NCI-H69 (cell line): ENCODE measurements at regions not wholly inside any gene's neighbourhood (a gene's known extent, or its start where the extent isn't known, plus 50 kb on each side); places are given as distances from the start of the nearest gene placed in this dataset.
A peak's percentile ranks its signal among the peaks of the same experiment; 100 is the strongest.
"Not testable (repeated sequence)": the region's sequence is repeated elsewhere in the genome, so short reads cannot be mapped to it uniquely, and the experiment has no call there.

Experiments
- DNase-seq: peaks from one replicate; lab custom pipeline; 2025; lab: John Stamatoyannopoulos, UW

DNA sequence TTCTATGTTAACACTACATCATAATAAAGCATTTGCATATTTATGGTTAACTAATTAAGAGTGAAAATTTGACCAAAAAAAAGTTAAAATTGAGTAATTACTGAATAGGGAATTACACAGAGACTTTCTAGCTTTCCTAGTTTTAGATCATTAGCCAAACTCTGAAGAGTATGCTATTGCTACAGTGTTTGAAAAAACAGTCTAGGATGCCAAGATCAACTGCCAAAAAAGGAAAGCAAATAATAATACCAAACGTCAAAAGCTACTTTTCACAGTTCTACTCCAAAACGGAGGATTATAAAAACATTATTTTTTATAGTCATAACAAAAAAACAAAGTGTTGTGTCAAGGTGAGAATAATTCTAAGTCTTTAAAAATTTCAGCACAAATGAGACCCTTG is 359.8 kb upstream of the CTSO start:
- DNase-seq: no peak

DNA sequence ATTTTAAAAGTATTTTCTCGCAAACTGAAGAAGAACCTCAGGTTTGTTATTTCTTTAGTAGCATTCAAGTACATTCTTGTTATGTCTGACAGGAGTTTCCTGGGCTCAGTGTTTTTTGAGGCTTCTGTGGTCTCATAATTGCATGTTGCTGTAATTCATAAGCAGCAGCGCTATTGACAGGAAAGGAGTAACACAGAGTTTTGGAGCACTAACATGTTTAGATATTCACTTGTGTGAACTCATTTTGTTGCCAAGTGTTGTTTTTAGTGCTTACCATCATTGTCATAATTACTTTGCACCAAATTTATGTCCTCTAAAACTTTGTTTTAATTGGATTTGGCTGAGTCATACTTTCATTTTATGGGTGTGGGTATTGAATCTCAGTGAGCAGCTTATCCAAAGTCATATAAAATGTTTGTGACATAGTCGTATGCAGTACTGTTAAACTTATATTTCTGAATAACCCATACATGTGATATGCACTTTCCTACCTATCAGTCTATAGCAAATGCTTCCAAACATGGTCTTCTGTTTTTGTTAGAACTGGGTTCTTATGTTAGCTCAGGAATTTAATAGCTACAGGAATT is 358.7 kb upstream of the CTSO start:
- DNase-seq: no peak

DNA sequence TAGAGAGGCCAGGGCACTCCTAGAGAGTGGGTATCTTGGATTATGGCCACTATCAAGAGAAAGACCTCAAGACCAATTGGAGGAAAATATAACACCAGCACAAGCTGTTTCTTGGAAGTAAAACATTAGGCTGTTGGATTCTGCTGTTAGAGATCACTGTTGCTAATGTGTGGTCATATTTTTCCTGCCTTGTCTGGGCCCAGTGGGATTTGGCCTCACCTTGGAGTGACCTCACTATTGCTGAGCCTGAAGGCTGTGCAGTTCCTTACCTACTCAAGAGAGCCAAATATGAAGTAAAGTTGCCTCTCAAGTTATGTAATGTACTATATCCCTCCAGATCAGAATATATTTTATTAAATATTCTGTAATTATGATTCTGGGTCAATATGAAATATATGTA is 355.4 kb upstream of the CTSO start:
- DNase-seq: no peak

DNA sequence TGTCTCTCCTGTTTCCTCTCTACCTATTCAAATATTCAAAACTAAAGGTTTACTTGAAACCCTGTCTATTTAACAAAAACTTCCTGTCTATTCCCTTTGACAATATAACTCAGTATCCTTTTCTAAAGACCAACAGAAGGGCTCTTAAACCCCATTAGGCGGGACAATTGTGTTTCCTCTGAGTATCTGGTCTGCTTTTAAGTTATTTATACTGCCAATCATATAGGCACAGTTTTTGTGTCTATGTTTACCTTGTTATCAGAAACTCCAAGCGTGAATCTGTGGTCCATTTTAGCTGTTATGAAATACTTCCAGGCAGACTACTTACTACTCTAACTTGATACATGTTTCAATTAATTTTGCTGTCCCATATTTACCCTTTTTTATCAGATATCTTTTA is 350.0 kb upstream of the CTSO start:
- no peak for DNase-seq

DNA sequence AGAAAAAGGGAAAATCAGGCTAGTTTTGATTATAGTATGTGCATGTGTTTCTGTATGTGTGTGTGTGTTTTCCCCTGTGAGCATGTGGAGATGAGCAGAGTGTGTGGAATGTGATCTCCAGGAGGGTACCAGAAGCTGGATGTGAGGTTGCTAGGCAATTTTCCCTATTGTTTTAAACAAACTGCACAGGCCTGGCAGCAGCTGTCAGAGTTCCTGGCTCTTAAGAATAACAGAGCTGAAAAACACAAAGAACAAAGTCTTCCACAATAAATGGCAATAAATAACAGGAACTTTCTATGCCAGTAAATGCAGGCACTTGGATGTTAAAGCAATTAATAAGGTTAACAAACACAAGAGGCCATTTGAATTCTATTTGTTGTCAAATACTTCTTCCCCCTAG is 344.6 kb upstream of the CTSO start:
- DNase-seq: peak; percentile 2

DNA sequence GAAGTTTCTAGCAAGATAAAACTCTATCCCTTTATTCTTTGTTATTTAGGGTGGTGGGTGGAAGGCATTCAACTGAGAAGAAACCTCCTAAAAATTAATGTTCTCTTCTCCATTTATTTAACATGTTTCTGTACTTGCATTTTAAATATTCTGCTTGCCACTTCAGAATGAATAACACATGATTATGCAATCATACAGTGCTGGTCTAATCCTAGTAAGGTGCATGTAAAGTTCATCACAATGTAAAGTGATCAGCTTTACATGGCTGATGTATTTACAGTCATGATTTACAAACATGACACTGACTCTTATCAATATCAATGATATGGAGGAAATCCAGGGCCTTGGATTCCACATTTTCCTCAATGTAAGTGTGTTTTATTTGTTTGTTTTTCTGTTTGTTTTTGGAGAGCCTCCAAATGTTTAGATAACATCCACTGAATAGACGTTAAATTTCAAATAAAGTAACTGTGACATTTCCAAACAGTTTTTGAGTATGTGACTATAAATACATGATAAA is 342.1 kb upstream of the CTSO start:
- DNase-seq: no peak

DNA sequence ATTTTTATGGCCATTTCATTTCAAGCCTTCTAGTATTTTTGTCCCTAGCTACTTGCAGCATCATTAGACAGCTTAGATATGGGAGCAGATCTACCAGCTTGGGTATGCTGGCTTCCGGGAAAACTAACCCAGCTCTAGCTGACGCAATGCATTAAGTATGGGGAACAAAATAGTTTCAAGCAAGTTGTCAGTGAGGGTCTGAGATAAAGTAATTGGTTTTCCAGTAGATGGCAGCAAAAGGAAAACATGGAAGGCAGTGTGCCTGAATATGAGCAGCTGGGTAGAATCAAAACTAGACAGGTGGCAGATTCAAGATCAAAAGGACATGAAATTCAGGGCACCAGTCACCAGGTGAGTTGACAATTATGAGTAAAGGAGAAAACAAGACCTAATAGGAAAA is 340.9 kb upstream of the CTSO start:
- peak; percentile 33 for DNase-seq

DNA sequence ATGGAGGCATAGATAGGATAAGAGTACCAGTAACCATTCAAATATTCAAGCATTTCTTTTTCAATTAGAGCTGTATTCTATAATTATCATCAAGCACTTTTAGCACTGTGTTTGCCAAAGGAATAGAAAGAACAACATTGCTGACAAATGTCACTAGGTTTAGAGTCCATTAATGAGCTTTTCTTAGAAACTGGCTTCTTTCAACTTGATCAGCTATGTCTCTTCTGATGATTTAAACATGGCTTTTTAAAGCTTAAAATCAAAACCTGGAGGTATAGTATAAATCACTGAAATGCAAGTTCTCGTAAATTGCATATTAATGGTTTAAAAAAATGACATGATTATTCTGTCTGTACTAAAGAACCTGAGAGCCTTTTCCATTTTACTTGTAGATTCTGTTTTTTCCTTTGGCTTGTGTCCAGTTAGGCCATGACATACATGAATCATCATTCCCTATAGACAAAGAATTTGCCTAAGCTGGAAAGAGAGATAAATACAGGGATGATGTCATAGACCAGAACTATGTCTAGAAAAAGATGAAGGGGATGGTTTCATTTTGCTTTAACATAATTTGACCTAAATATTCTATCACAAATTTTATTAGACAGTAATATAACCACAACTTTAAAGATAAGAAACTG is 340.1 kb upstream of the CTSO start:
- DNase-seq: peak; percentile 4

GRCh38 chr4:156291317-156291716 is 337.7 kb upstream of the CTSO start:
- no peak for DNase-seq

DNA sequence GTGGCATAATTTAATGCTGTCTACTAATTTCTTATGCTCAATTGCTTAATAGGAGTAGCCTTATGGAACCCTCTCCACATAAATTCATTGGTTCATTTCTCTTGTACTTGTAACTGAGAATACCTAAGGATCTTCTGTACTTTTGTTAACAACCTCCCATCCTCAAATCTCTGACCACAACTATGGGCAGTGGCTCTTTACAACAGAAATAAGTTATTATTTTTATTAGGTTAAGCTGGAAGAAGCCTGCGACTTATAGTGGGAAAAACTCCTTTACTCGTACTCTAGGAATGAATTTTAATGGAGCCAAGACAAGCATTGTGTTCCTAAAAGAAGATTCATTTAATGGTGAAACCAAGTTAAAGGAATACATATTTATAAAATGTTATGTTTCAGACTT is 337.1 kb upstream of the CTSO start:
- no peak for DNase-seq

DNA sequence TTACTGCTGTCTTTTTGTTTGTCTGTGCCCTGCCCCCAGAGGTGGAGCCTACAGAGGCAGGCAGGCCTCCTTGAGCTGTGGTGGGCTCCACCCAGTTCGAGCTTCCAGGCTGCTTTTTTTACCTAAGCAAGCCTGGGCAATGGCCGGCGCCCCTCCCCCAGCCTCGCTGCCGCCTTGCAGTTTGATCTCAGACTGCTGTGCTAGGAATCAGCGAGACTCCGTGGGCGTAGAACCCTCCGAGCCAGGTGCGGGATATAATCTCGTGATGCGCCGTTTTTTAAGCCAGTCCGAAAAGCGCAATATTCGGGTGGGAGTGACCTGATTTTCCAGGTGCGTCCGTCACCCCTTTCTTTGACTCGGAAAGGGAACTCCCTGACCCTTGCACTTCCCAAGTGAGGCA is 336.4 kb upstream of the CTSO start:
- DNase-seq: not testable (repeated sequence)

- no peak for DNase-seq
These were observed 327.0 kb upstream of the CTSO start for GRCh38 chr4:156280686-156281085.

GRCh38 chr4:156265407-156265806 is 311.7 kb upstream of the CTSO start:
- no peak for DNase-seq

GRCh38 chr4:156261230-156261629 is 307.6 kb upstream of the CTSO start:
- no peak for DNase-seq

DNA sequence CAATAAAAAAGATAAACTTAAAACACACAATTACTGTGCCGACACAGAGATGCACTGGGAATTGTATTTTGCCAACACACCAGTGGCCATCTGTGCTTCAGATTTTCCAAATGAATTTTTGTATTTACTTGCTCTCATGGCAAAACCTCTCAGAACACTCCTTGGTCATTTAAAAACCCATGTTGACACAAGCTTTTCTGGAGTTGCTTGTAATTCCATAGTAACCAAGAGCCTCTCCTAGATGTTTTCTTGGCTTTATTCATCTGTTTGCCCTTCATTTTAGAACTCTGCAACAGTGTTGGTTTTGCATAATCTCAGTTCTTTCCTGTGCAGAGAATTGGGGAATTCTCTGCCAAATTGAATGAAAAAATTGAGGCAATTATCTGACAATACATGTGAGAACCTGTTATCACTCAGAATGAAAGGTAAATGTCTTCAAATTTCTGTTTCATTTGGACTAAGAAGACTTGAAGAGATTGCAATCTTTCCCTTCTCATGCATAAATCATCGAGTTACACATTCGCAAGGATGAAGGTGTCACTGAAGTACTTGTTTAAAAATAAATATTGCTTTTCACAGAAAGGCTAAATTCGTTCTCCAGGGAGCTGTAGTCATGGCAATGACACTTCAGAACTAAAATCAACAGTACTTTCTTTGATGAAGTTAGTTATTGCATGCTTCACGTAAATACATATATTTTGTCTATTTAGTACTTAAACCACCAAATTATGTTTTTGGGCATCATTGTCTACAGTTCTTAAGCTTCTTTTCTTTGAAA is 301.8 kb upstream of the CTSO start:
- no peak for DNase-seq

DNA sequence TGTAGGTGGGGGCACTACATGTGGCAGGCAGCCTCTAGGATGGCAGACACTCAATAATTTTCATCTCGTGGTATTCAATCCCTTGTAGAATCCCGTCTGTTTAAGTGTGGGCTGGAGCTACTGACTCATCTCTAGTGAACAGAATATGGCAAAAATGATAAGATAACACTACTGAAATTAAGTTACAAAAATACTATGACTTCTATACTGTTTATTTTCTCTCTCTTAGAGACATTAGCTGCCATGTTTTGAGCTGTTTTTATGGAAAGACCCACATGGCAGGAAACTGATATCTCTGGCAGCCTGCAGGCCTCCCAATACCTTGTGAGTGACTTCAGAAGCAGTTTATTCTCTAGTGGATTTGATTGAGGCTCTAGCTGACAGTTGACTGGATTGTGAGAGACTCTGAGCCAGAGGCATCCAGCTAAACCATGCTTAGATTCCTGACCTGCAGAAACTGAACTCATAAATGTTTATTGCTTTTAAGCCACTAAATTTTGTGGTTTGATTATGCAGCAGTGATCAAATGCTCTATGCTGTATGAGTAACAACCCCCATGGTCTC is 298.8 kb upstream of the CTSO start:
- no peak for DNase-seq

DNA sequence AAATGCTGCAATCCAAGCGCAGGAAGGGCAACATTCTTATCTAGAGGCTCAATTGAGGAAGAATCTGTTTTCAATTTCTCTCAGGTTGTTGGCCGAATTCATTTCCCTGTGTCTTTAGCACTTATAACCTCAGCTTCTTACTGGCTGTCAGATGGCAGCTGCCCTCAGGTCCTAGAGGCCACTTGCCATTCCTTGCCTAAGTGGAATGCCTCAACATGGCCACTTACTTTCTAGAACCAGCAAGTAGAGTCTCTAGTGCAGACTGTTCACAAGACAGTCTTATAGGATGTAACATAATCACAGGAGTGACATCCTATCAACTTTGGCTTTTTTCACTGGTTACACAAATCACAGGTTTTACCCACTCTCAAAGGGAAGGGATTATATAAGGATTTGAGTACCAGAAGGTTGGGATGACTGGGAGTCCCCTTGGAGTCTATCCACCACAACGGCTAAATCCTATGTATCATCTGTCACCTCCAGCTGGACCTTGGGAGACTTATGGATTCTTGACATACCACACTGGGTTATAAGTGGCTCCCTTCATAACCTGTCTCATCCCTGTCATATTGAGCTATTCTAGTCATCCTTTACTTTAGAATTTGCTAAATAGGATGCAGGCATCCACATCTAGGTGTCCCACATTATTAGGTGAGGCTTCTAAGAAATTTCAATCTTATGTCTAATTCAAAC is 297.9 kb upstream of the CTSO start:
- DNase-seq: no peak

DNA sequence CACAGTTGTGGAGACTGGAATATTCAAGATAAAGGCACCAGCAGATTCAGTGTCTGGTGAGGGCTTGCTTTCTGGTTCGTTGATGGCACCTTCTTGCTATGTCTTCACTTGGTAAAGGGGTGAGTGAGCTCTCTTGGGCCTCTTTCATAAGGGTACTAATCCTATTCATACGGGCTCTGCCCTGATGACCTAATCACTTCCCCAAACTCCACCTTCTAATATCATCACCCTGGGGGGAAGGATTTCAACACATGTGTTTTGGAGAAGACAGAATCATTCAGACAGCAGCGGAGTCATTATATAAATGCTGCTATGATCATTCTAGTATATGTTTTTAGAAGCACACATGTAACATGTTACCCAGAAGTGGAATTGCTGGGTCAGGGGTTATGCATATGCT is 295.3 kb upstream of the CTSO start:
- no peak for DNase-seq

GRCh38 chr4:156247470-156247869 is 293.8 kb upstream of the CTSO start:
- no peak for DNase-seq

- DNase-seq: no peak
These were observed 289.3 kb upstream of the CTSO start for GRCh38 chr4:156243015-156243414.

DNA sequence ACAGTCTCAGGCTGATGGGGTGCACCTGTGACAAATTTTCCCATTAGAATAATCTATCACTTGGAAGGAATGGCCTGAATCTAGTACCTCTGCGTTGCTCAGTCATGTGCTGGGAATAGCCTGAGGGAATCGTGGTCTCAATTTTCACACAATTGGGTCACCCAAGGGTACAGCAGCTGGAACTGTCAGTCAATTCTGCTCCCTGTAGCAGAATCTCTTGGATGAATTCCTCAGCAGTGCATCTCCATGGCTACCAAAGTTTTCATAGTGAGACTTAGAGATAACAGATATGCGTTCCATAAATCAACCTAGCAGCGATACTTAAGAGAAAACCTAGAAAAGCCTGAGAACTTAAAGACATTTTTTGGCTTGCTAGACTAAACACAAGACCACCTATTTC is 288.7 kb upstream of the CTSO start:
- no peak for DNase-seq

DNA sequence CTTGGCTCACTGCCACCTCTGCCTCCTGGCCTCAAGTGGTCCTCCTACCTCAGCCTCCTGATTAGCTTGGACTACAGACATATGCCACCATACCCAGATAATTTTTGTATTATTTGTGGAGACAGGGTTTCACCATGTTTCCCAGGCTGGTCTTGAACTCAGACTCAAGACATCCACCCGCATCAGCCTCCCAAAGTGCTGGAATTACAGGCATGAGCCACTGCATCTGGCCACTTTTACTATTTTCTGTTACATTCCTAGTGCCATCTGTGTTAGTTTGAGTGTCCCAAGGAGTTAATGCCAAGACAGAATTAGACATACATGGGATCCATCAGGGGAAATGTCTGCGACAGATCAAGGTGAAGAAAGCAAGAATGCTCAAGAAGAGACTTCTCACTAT is 288.2 kb upstream of the CTSO start:
- no peak for DNase-seq
